Astrocyte (in vitro differentiated cells and primary cell): ENCODE measurements at regions not wholly inside any gene's neighbourhood (a gene's known extent, or its start where the extent isn't known, plus 50 kb on each side); places are given as distances from the start of the nearest gene placed in this dataset.

Experiments used
- DNase-seq: peaks from one replicate; pipeline ENCODE4 v3.0.0-alpha.2; 2010; ENCODE audit warnings: low read depth
- FAIRE-seq: peaks from 2 replicates; lab custom pipeline; 2011; peaks lifted over from hg19 to GRCh38; lab: Jason Lieb, UNC
- H2AFZ ChIP-seq: 2 replicates; pipeline ENCODE4 v1.6.0; 2012; ENCODE audit warnings: low read depth, low read length, inconsistent platforms
- H3K27ac ChIP-seq: 2 replicates; pipeline ENCODE4 v1.5.1; 2011; ENCODE audit warnings: low read depth, low read length, inconsistent platforms
- H3K27me3 ChIP-seq: 2 replicates; pipeline ENCODE4 v1.6.0; 2011; ENCODE audit warnings: low read length, inconsistent platforms; ENCODE audit not compliant: insufficient read depth
- H3K36me3 ChIP-seq: 2 replicates; pipeline ENCODE4 v1.5.1; 2011; ENCODE audit warnings: low read length, inconsistent platforms; ENCODE audit not compliant: insufficient read depth
- H3K4me1 ChIP-seq: 2 replicates; pipeline ENCODE4 v1.5.1; 2011; ENCODE audit warnings: low read length, inconsistent platforms; ENCODE audit not compliant: insufficient read depth
- H3K4me2 ChIP-seq: 2 replicates; pipeline ENCODE4 v1.6.0; 2012; ENCODE audit warnings: low read length, inconsistent platforms
- H3K4me3 ChIP-seq: 2 replicates; pipeline ENCODE4 v1.5.1; 2011; ENCODE audit warnings: low read depth, mild to moderate bottlenecking, low read length, inconsistent platforms; ENCODE audit not compliant: insufficient read depth
- H3K79me2 ChIP-seq: 2 replicates; pipeline ENCODE4 v1.6.0; 2012; ENCODE audit warnings: mild to moderate bottlenecking, low read length, inconsistent platforms; ENCODE audit not compliant: insufficient read depth
- H3K9ac ChIP-seq: 2 replicates; pipeline ENCODE4 v1.6.0; 2012; ENCODE audit warnings: mild to moderate bottlenecking, low read length, inconsistent platforms
- H3K9me3 ChIP-seq: 2 replicates; pipeline ENCODE4 v1.5.1; 2012; ENCODE audit warnings: low read depth, mild to moderate bottlenecking, low read length, inconsistent platforms; ENCODE audit not compliant: insufficient read depth
- H4K20me1 ChIP-seq: 2 replicates; pipeline ENCODE4 v1.6.0; 2012; ENCODE audit warnings: low read length, inconsistent platforms; ENCODE audit not compliant: insufficient read depth
- H3K27ac Mint-ChIP-seq: one replicate; pipeline ENCODE4 v1.8.0; 2021; ENCODE audit warnings: mild to moderate bottlenecking, mixed read lengths; ENCODE audit not compliant: unreplicated experiment
- H3K27me3 Mint-ChIP-seq: one replicate; pipeline ENCODE4 v1.8.0; 2021; ENCODE audit warnings: low read depth, mixed read lengths; ENCODE audit not compliant: unreplicated experiment
- H3K36me3 Mint-ChIP-seq: one replicate; pipeline ENCODE4 v1.8.0; 2021; ENCODE audit warnings: low read depth, mixed read lengths; ENCODE audit not compliant: unreplicated experiment
- H3K4me1 Mint-ChIP-seq: one replicate; pipeline ENCODE4 v1.8.0; 2021; ENCODE audit warnings: low read depth, mixed read lengths; ENCODE audit not compliant: unreplicated experiment
- H3K4me3 Mint-ChIP-seq: one replicate; pipeline ENCODE4 v1.8.0; 2021; ENCODE audit warnings: mild to moderate bottlenecking, moderate library complexity, mixed read lengths; ENCODE audit not compliant: unreplicated experiment
- H3K9me3 Mint-ChIP-seq: one replicate; pipeline ENCODE4 v1.8.0; 2021; ENCODE audit warnings: mild to moderate bottlenecking, mixed read lengths; ENCODE audit not compliant: unreplicated experiment
- EZH2 ChIP-seq: IDR thresholded peaks from 2 replicates; pipeline ENCODE4 v1.6.1; 2012; ENCODE audit warnings: mild to moderate bottlenecking, low read length, inconsistent platforms; ENCODE audit not compliant: insufficient read depth
- TF ChIP-seq, protein P1 (sequence below): IDR thresholded peaks from 2 replicates; pipeline ENCODE4 v1.5.1; 2011; ENCODE audit warnings: low read depth, mild to moderate bottlenecking, inconsistent platforms, low read length, moderate library complexity; ENCODE audit not compliant: insufficient read depth

DNA sequence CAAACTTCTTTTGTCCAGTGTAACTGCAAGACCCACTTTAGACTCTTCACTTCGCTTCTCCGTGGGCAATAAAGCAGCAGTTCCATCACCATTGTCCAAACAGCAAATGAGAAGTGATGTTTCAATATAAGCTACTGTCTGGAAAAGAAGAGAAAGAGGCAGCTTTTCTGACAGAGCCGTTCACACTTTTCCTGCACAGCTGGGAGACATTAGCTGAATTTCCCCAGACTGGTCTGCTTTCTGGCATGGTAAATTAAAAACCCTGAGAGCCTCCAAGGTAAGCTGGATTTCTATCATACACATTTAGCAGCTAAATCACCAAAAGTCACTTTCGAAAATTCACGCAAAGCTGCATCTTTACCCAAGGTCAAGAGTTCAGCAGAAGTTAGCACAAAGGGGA lies 108.5 kb upstream of the CMC1 start:
- H3K27me3 Mint-ChIP-seq: peaks cover 8% of the 10 kb centered on the region

DNA sequence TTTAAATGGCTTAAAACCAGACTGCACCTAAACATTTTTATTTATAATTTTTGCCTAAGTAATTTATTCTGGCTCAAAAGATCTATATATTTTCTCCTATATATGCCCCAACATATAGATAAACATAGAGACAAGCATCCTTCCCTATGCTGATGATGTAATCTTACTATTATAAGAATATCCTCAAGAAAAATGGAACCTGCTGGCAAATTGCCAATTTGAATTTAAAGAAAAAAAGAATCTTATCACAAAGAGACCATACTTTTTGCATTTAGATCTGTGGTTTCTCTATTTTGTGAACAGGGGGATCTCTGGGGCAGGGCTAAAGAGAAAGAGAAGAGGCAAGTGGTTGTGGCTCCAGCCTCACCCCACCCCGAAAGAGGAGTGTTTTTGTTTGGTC lies 107.2 kb upstream of the CMC1 start:
- DNase-seq (no peak), FAIRE-seq (no peak)
- Histone ChIP-seq H3K27me3 (no peaks in the 10 kb centered on the region), H4K20me1 (no peaks in the 10 kb centered on the region), H3K27ac (no peak overlapping the region), H2AFZ (no peak overlapping the region), H3K4me1 (no peaks in the 10 kb centered on the region), H3K36me3 (no peaks in the 10 kb centered on the region), H3K9me3 (no peaks in the 10 kb centered on the region), H3K4me3 (no peak overlapping the region), H3K79me2 (no peaks in the 10 kb centered on the region), H3K9ac (no peak overlapping the region), H3K4me2 (no peak overlapping the region)
- no peak overlapping the region for H3K4me3 Mint-ChIP-seq
- no peaks in the 10 kb centered on the region for H3K9me3 Mint-ChIP-seq
- no peaks in the 10 kb centered on the region for H3K4me1 Mint-ChIP-seq
- TF ChIP-seq, protein P1, sequence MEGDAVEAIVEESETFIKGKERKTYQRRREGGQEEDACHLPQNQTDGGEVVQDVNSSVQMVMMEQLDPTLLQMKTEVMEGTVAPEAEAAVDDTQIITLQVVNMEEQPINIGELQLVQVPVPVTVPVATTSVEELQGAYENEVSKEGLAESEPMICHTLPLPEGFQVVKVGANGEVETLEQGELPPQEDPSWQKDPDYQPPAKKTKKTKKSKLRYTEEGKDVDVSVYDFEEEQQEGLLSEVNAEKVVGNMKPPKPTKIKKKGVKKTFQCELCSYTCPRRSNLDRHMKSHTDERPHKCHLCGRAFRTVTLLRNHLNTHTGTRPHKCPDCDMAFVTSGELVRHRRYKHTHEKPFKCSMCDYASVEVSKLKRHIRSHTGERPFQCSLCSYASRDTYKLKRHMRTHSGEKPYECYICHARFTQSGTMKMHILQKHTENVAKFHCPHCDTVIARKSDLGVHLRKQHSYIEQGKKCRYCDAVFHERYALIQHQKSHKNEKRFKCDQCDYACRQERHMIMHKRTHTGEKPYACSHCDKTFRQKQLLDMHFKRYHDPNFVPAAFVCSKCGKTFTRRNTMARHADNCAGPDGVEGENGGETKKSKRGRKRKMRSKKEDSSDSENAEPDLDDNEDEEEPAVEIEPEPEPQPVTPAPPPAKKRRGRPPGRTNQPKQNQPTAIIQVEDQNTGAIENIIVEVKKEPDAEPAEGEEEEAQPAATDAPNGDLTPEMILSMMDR: no peak
- no peak for TF ChIP-seq EZH2
- H3K27ac Mint-ChIP-seq: no peak overlapping the region
- peaks cover 4% of the 10 kb centered on the region for H3K27me3 Mint-ChIP-seq
- H3K36me3 Mint-ChIP-seq: no peaks in the 10 kb centered on the region

More for the DNA sequence above, 108.5 kb upstream of the CMC1 start:
- no peaks in the 10 kb centered on the region for H3K9me3 Mint-ChIP-seq
- H3K27me3 ChIP-seq: no peaks in the 10 kb centered on the region
- no peak for TF ChIP-seq EZH2
- TF ChIP-seq, protein P1: no peak
- H3K4me1 ChIP-seq: no peaks in the 10 kb centered on the region
- H3K4me2 ChIP-seq: no peak overlapping the region
- FAIRE-seq (no peak), DNase-seq (no peak)
- no peaks in the 10 kb centered on the region for H3K79me2 ChIP-seq
- no peaks in the 10 kb centered on the region for H4K20me1 ChIP-seq
- H3K4me1 Mint-ChIP-seq: no peaks in the 10 kb centered on the region
- no peak overlapping the region for H3K27ac ChIP-seq
- H3K4me3 ChIP-seq: no peak overlapping the region
- H3K36me3 Mint-ChIP-seq: no peaks in the 10 kb centered on the region
- no peaks in the 10 kb centered on the region for H3K9me3 ChIP-seq
- H2AFZ ChIP-seq: no peak overlapping the region
- no peaks in the 10 kb centered on the region for H3K36me3 ChIP-seq
- no peak overlapping the region for H3K9ac ChIP-seq
- no peak overlapping the region for H3K27ac Mint-ChIP-seq
- no peak overlapping the region for H3K4me3 Mint-ChIP-seq

DNA sequence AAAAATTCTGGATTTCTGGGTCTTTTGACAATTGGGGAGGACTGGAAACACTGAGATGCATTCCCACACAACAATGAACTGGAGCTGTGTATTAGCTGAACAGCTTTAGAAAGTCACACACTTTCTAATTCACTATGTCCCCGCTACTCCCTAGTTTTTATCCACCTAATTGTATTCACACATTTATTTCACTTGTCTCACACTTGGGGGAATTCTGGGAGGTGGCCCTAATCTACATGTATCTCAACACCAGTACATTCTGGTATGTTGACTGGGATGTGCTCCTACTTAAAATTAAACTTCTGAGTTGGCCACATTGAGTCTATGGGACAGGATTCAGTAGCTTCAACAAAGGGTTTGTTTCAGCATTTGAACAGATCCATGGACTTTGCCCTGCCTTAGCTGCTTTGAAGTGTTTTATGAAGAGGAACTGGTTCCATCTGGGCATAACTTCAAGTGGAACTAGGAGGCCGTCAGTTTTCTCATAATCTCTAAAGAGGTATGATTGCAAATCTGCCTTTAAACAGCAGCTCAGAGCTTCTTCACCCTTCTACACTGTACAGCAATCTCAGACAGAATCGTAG lies 106.5 kb upstream of the CMC1 start:
- H3K4me3 Mint-ChIP-seq: no peak overlapping the region
- H3K4me3 ChIP-seq: no peak overlapping the region
- H3K9me3 Mint-ChIP-seq: no peaks in the 10 kb centered on the region
- H3K9ac ChIP-seq: no peak overlapping the region
- H3K27me3 ChIP-seq: no peaks in the 10 kb centered on the region
- H3K4me2 ChIP-seq: no peak overlapping the region
- H3K36me3 Mint-ChIP-seq: no peaks in the 10 kb centered on the region
- H3K4me1 Mint-ChIP-seq: no peaks in the 10 kb centered on the region
- H3K27ac Mint-ChIP-seq: no peak overlapping the region
- H3K9me3 ChIP-seq: no peaks in the 10 kb centered on the region
- no peaks in the 10 kb centered on the region for H3K79me2 ChIP-seq
- peaks cover 4% of the 10 kb centered on the region for H3K27me3 Mint-ChIP-seq
- H3K4me1 ChIP-seq: no peaks in the 10 kb centered on the region
- no peak overlapping the region for H2AFZ ChIP-seq
- no peaks in the 10 kb centered on the region for H4K20me1 ChIP-seq
- DNase-seq: no peak
- no peaks in the 10 kb centered on the region for H3K36me3 ChIP-seq
- no peak for TF ChIP-seq EZH2
- TF ChIP-seq, protein P1: no peak
- no peak for FAIRE-seq
- H3K27ac ChIP-seq: no peak overlapping the region
